MM.1S (cell line): ENCODE measurements at regions not wholly inside any gene's neighbourhood (a gene's known extent, or its start where the extent isn't known, plus 50 kb on each side); places are given as distances from the start of the nearest gene placed in this dataset.

Experiments used
- DNase-seq: peaks from one replicate; pipeline ENCODE4 v3.0.0-alpha.2; 2015
- H2AFZ ChIP-seq: fragments of 300-600 bp; sonication (generic); 2 replicates; pipeline ENCODE4 v1.6.0; 2016; ENCODE audit warnings: antibody characterized with exemption, low read length
- H3F3A ChIP-seq: fragments of 300-600 bp; sonication (generic); 2 replicates; pipeline ENCODE4 v1.6.1; 2016; ENCODE audit warnings: mild to moderate bottlenecking, antibody characterized with exemption, low read length, moderate library complexity, mixed read lengths; ENCODE audit not compliant: insufficient read depth
- H3K27ac ChIP-seq: fragments of 300-600 bp; sonication (generic); 2 replicates; pipeline ENCODE4 v1.5.1; 2016; ENCODE audit warnings: mild to moderate bottlenecking, low read length
- H3K27me3 ChIP-seq: fragments of 300-600 bp; sonication (generic); replicated peaks from 2 replicates; pipeline ENCODE4 v1.6.0; 2016; ENCODE audit warnings: low read length; ENCODE audit not compliant: insufficient read depth
- H3K36me3 ChIP-seq: fragments of 300-600 bp; sonication (generic); replicated peaks from 2 replicates; pipeline ENCODE4 v1.6.1; 2016; ENCODE audit warnings: mild to moderate bottlenecking, low read length, mixed read lengths; ENCODE audit not compliant: insufficient read depth
- H3K4me1 ChIP-seq: fragments of 300-600 bp; sonication (generic); 2 replicates; pipeline ENCODE4 v1.6.1; 2016; ENCODE audit warnings: low read length, mixed read lengths
- H3K4me2 ChIP-seq: fragments of 300-600 bp; sonication (generic); 2 replicates; pipeline ENCODE4 v1.6.0; 2016; ENCODE audit warnings: low read depth, low read length
- H3K4me3 ChIP-seq: fragments of 300-600 bp; sonication (generic); 2 replicates; pipeline ENCODE4 v1.5.1; 2016; ENCODE audit warnings: low read length, mixed read lengths
- H3K79me2 ChIP-seq: fragments of 300-600 bp; sonication (generic); 2 replicates; pipeline ENCODE4 v1.6.1; 2016; ENCODE audit warnings: mixed run types, low read length, mixed read lengths
- H3K9ac ChIP-seq: fragments of 300-600 bp; sonication (generic); 2 replicates; pipeline ENCODE4 v1.6.1; 2016; ENCODE audit warnings: low read length, mixed read lengths
- H3K9me2 ChIP-seq: fragments of 300-600 bp; sonication (generic); replicated peaks from 2 replicates; pipeline ENCODE4 v1.6.1; 2016; ENCODE audit warnings: mild to moderate bottlenecking, low read length, mixed read lengths; ENCODE audit not compliant: insufficient read depth
- H3K9me3 ChIP-seq: fragments of 300-600 bp; sonication (generic); replicated peaks from 2 replicates; pipeline ENCODE4 v1.6.1; 2016; ENCODE audit warnings: mild to moderate bottlenecking, low read length, mixed read lengths; ENCODE audit not compliant: insufficient read depth
- H4K20me1 ChIP-seq: fragments of 300-600 bp; sonication (generic); 2 replicates; pipeline ENCODE4 v1.6.1; 2016; ENCODE audit warnings: mild to moderate bottlenecking, low read length, moderate library complexity, mixed read lengths; ENCODE audit not compliant: insufficient read depth
- CTCF ChIP-seq: fragments of 300-600 bp; sonication (generic); IDR thresholded peaks from 2 replicates; pipeline ENCODE4 v1.5.1; 2016; ENCODE audit warnings: antibody characterized with exemption, low read length, mixed read lengths
- EZH2 ChIP-seq: fragments of 300-600 bp; sonication (generic); optimal IDR thresholded peaks from 2 replicates; pipeline ENCODE3; 2017; ENCODE audit warnings: low read depth, mild to moderate bottlenecking, antibody characterized with exemption, low read length, mixed read lengths
- EZH2phosphoT487 ChIP-seq: fragments of 300-600 bp; sonication (generic); IDR thresholded peaks from 2 replicates; pipeline ENCODE4 v1.6.1; 2018; ENCODE audit warnings: antibody characterized with exemption, low read length

GRCh38 chr6:3962291-3963280, 113.4 kb downstream of the FAM50B start:
- TF ChIP-seq EZH2phosphoT487, result no peak
- no peak for TF ChIP-seq EZH2
- no peak for TF ChIP-seq CTCF
- Histone ChIP-seq H3K36me3 (no peaks in the 10 kb centered on the region), H3K4me3 (no peak overlapping the region), H3K9me2 (no peaks in the 10 kb centered on the region), H3F3A (no peaks in the 10 kb centered on the region), H3K9ac (no peak overlapping the region), H3K79me2 (no peaks in the 10 kb centered on the region), H3K4me1 (no peaks in the 10 kb centered on the region), H3K9me3 (no peaks in the 10 kb centered on the region), H4K20me1 (no peaks in the 10 kb centered on the region), H3K27ac (no peak overlapping the region), H3K27me3 (no peaks in the 10 kb centered on the region), H2AFZ (no peak overlapping the region), H3K4me2 (no peak overlapping the region)
- DNase-seq, result no peak

GRCh38 chr6:3963426-3963825, 114.3 kb downstream of the FAM50B start:
- DNase-seq, result no peak
- Histone ChIP-seq H3F3A (no peaks in the 10 kb centered on the region), H4K20me1 (no peaks in the 10 kb centered on the region), H3K4me3 (no peak overlapping the region), H3K9me3 (no peaks in the 10 kb centered on the region), H3K79me2 (no peaks in the 10 kb centered on the region), H2AFZ (no peak overlapping the region), H3K9ac (no peak overlapping the region), H3K4me1 (no peaks in the 10 kb centered on the region), H3K9me2 (no peaks in the 10 kb centered on the region), H3K36me3 (no peaks in the 10 kb centered on the region), H3K4me2 (no peak overlapping the region), H3K27me3 (no peaks in the 10 kb centered on the region), H3K27ac (no peak overlapping the region)
- TF ChIP-seq CTCF (no peak), EZH2 (no peak), EZH2phosphoT487 (no peak)

- Histone ChIP-seq H3K4me2 (no peak overlapping the region), H3K9me2 (no peaks in the 10 kb centered on the region), H4K20me1 (no peaks in the 10 kb centered on the region), H3F3A (no peaks in the 10 kb centered on the region), H3K9me3 (no peaks in the 10 kb centered on the region), H3K79me2 (no peaks in the 10 kb centered on the region), H3K4me3 (no peak overlapping the region), H3K27me3 (no peaks in the 10 kb centered on the region), H3K36me3 (no peaks in the 10 kb centered on the region), H3K4me1 (no peaks in the 10 kb centered on the region), H3K9ac (no peak overlapping the region), H3K27ac (no peak overlapping the region), H2AFZ (no peak overlapping the region)
- TF ChIP-seq CTCF (no peak), EZH2phosphoT487 (no peak), EZH2 (no peak)
- DNase-seq, result no peak
These were observed 113.7 kb downstream of the FAM217A start for GRCh38 chr6:3965071-3965718.
